Astrocyte (in vitro differentiated cells and primary cell): ENCODE measurements at regions not wholly inside any gene's neighbourhood (a gene's known extent, or its start where the extent isn't known, plus 50 kb on each side); places are given as distances from the start of the nearest gene placed in this dataset.

ENCODE experiments used
- DNase-seq: peaks from one replicate; pipeline ENCODE4 v3.0.0-alpha.2; 2010; ENCODE audit warnings: low read depth
- FAIRE-seq: peaks from 2 replicates; lab custom pipeline; 2011; peaks lifted over from hg19 to GRCh38; lab: Jason Lieb, UNC
- H2AFZ ChIP-seq: 2 replicates; pipeline ENCODE4 v1.6.0; 2012; ENCODE audit warnings: low read depth, low read length, inconsistent platforms
- H3K27ac ChIP-seq: 2 replicates; pipeline ENCODE4 v1.5.1; 2011; ENCODE audit warnings: low read depth, low read length, inconsistent platforms
- H3K27me3 ChIP-seq: 2 replicates; pipeline ENCODE4 v1.6.0; 2011; ENCODE audit warnings: low read length, inconsistent platforms; ENCODE audit not compliant: insufficient read depth
- H3K36me3 ChIP-seq: 2 replicates; pipeline ENCODE4 v1.5.1; 2011; ENCODE audit warnings: low read length, inconsistent platforms; ENCODE audit not compliant: insufficient read depth
- H3K4me1 ChIP-seq: 2 replicates; pipeline ENCODE4 v1.5.1; 2011; ENCODE audit warnings: low read length, inconsistent platforms; ENCODE audit not compliant: insufficient read depth
- H3K4me2 ChIP-seq: 2 replicates; pipeline ENCODE4 v1.6.0; 2012; ENCODE audit warnings: low read length, inconsistent platforms
- H3K4me3 ChIP-seq: 2 replicates; pipeline ENCODE4 v1.5.1; 2011; ENCODE audit warnings: low read depth, mild to moderate bottlenecking, low read length, inconsistent platforms; ENCODE audit not compliant: insufficient read depth
- H3K79me2 ChIP-seq: 2 replicates; pipeline ENCODE4 v1.6.0; 2012; ENCODE audit warnings: mild to moderate bottlenecking, low read length, inconsistent platforms; ENCODE audit not compliant: insufficient read depth
- H3K9ac ChIP-seq: 2 replicates; pipeline ENCODE4 v1.6.0; 2012; ENCODE audit warnings: mild to moderate bottlenecking, low read length, inconsistent platforms
- H3K9me3 ChIP-seq: 2 replicates; pipeline ENCODE4 v1.5.1; 2012; ENCODE audit warnings: low read depth, mild to moderate bottlenecking, low read length, inconsistent platforms; ENCODE audit not compliant: insufficient read depth
- H4K20me1 ChIP-seq: 2 replicates; pipeline ENCODE4 v1.6.0; 2012; ENCODE audit warnings: low read length, inconsistent platforms; ENCODE audit not compliant: insufficient read depth
- H3K27ac Mint-ChIP-seq: one replicate; pipeline ENCODE4 v1.8.0; 2021; ENCODE audit warnings: mild to moderate bottlenecking, mixed read lengths; ENCODE audit not compliant: unreplicated experiment
- H3K27me3 Mint-ChIP-seq: one replicate; pipeline ENCODE4 v1.8.0; 2021; ENCODE audit warnings: low read depth, mixed read lengths; ENCODE audit not compliant: unreplicated experiment
- H3K36me3 Mint-ChIP-seq: one replicate; pipeline ENCODE4 v1.8.0; 2021; ENCODE audit warnings: low read depth, mixed read lengths; ENCODE audit not compliant: unreplicated experiment
- H3K4me1 Mint-ChIP-seq: one replicate; pipeline ENCODE4 v1.8.0; 2021; ENCODE audit warnings: low read depth, mixed read lengths; ENCODE audit not compliant: unreplicated experiment
- H3K4me3 Mint-ChIP-seq: one replicate; pipeline ENCODE4 v1.8.0; 2021; ENCODE audit warnings: mild to moderate bottlenecking, moderate library complexity, mixed read lengths; ENCODE audit not compliant: unreplicated experiment
- H3K9me3 Mint-ChIP-seq: one replicate; pipeline ENCODE4 v1.8.0; 2021; ENCODE audit warnings: mild to moderate bottlenecking, mixed read lengths; ENCODE audit not compliant: unreplicated experiment
- CTCF ChIP-seq: IDR thresholded peaks from 2 replicates; pipeline ENCODE4 v1.5.1; 2011; ENCODE audit warnings: low read depth, mild to moderate bottlenecking, inconsistent platforms, low read length, moderate library complexity; ENCODE audit not compliant: insufficient read depth
- EZH2 ChIP-seq: IDR thresholded peaks from 2 replicates; pipeline ENCODE4 v1.6.1; 2012; ENCODE audit warnings: mild to moderate bottlenecking, low read length, inconsistent platforms; ENCODE audit not compliant: insufficient read depth

GRCh38 chr6:66369407-66369806 is 662.4 kb upstream of the EYS start:
- Mint-ChIP-seq H3K36me3 (no peaks in the 10 kb centered on the region), H3K9me3 (no peaks in the 10 kb centered on the region), H3K27ac (no peak overlapping the region), H3K4me1 (no peaks in the 10 kb centered on the region), H3K4me3 (no peak overlapping the region), H3K27me3 (peaks cover 2% of the 10 kb centered on the region)
- H3K9ac ChIP-seq = no peak overlapping the region
- DNase-seq (no peak), FAIRE-seq (no peak)
- H3K9me3 ChIP-seq = peaks cover 2% of the 10 kb centered on the region
- no peaks in the 10 kb centered on the region for H3K36me3 ChIP-seq
- H3K79me2 ChIP-seq = no peaks in the 10 kb centered on the region
- H4K20me1 ChIP-seq = no peaks in the 10 kb centered on the region
- TF ChIP-seq EZH2 (no peak), CTCF (no peak)
- no peaks in the 10 kb centered on the region for H3K27me3 ChIP-seq
- no peak overlapping the region for H3K4me3 ChIP-seq
- H3K4me2 ChIP-seq = no peak overlapping the region
- H2AFZ ChIP-seq = no peak overlapping the region
- H3K4me1 ChIP-seq = no peaks in the 10 kb centered on the region
- H3K27ac ChIP-seq = no peak overlapping the region

GRCh38 chr6:66362888-66363287 is 655.9 kb upstream of the EYS start:
- Histone ChIP-seq H3K4me2 (no peak overlapping the region), H3K4me1 (no peaks in the 10 kb centered on the region), H3K9me3 (no peaks in the 10 kb centered on the region), H3K4me3 (no peak overlapping the region), H3K27me3 (no peaks in the 10 kb centered on the region), H4K20me1 (no peaks in the 10 kb centered on the region), H3K27ac (no peak overlapping the region), H3K9ac (no peak overlapping the region), H2AFZ (no peak overlapping the region), H3K36me3 (no peaks in the 10 kb centered on the region), H3K79me2 (no peaks in the 10 kb centered on the region)
- H3K4me1 Mint-ChIP-seq = no peaks in the 10 kb centered on the region
- FAIRE-seq (no peak), DNase-seq (no peak)
- H3K36me3 Mint-ChIP-seq = no peaks in the 10 kb centered on the region
- H3K9me3 Mint-ChIP-seq = no peaks in the 10 kb centered on the region
- no peak overlapping the region for H3K4me3 Mint-ChIP-seq
- no peak overlapping the region for H3K27ac Mint-ChIP-seq
- no peak for TF ChIP-seq EZH2
- no peak for TF ChIP-seq CTCF
- peaks cover 1% of the 10 kb centered on the region for H3K27me3 Mint-ChIP-seq

GRCh38 chr6:66361886-66362285 is 654.9 kb upstream of the EYS start:
- no peak overlapping the region for H3K27ac ChIP-seq
- H3K79me2 ChIP-seq = no peaks in the 10 kb centered on the region
- DNase-seq = no peak
- no peak for TF ChIP-seq EZH2
- TF ChIP-seq CTCF = no peak
- FAIRE-seq = no peak
- H3K4me2 ChIP-seq = no peak overlapping the region
- H3K9ac ChIP-seq = no peak overlapping the region
- no peak overlapping the region for H3K27ac Mint-ChIP-seq
- H3K4me1 ChIP-seq = no peaks in the 10 kb centered on the region
- no peak overlapping the region for H2AFZ ChIP-seq
- no peak overlapping the region for H3K4me3 Mint-ChIP-seq
- no peaks in the 10 kb centered on the region for H3K36me3 ChIP-seq
- H3K9me3 Mint-ChIP-seq = no peaks in the 10 kb centered on the region
- peaks cover 1% of the 10 kb centered on the region for H3K27me3 Mint-ChIP-seq
- no peaks in the 10 kb centered on the region for H3K36me3 Mint-ChIP-seq
- H3K9me3 ChIP-seq = no peaks in the 10 kb centered on the region
- no peak overlapping the region for H3K4me3 ChIP-seq
- H4K20me1 ChIP-seq = no peaks in the 10 kb centered on the region
- H3K27me3 ChIP-seq = no peaks in the 10 kb centered on the region
- no peaks in the 10 kb centered on the region for H3K4me1 Mint-ChIP-seq
